GM12874 (cell line): ENCODE measurements at regions not wholly inside any gene's neighbourhood (a gene's known extent, or its start where the extent isn't known, plus 50 kb on each side); places are given as distances from the start of the nearest gene placed in this dataset.

Source experiments
- TF ChIP-seq, protein P1 (sequence below): IDR thresholded peaks from 2 replicates; pipeline ENCODE4 v1.5.1; 2011; ENCODE audit warnings: low read depth, mild to moderate bottlenecking, control low read depth, low read length, moderate library complexity; ENCODE audit not compliant: insufficient read depth

GRCh38 chr4:3829211-3829955 is 63.2 kb downstream of the ADRA2C start:
- TF ChIP-seq, protein P1, sequence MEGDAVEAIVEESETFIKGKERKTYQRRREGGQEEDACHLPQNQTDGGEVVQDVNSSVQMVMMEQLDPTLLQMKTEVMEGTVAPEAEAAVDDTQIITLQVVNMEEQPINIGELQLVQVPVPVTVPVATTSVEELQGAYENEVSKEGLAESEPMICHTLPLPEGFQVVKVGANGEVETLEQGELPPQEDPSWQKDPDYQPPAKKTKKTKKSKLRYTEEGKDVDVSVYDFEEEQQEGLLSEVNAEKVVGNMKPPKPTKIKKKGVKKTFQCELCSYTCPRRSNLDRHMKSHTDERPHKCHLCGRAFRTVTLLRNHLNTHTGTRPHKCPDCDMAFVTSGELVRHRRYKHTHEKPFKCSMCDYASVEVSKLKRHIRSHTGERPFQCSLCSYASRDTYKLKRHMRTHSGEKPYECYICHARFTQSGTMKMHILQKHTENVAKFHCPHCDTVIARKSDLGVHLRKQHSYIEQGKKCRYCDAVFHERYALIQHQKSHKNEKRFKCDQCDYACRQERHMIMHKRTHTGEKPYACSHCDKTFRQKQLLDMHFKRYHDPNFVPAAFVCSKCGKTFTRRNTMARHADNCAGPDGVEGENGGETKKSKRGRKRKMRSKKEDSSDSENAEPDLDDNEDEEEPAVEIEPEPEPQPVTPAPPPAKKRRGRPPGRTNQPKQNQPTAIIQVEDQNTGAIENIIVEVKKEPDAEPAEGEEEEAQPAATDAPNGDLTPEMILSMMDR: no peak

DNA sequence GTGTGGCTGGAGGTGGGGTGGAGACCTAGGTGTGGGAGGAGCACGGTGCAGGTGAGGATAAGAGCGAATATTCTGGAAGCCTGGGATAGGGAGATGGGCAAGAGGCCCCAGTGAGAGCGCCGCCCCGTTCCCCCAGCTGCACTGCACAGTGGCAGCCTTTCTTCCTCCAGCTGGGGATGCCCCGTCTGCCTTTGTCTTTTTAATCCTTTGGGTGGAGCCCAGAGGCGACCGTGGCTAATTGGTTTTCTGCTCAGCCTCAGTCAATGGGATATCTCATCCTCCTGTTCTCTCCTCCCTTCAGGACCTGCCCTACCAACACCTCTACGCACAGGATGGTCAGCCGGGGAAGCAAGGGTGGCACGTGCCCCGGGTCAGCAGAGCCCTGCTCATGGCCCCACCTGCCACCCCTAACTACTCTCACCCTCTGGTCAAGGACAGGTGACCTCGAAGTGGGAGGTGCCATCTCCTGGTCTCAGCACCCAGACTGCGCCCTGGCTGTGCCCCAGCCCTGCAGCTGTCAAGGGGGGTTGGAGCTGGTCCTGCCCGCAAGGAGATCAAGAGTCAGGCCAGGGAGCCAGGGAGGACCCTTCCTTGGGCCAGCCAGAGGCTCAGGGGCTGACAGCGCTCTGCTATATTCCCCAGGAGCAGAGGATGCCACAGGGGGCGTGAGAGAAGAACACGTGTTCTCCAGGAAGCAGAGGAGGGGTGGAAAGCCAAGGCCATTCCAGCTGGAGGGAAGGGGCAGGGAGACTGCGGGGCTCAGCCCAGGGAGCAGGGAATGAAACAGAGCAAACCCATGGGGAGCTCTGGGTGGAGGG is 64.0 kb downstream of the ADRA2C start:
- TF ChIP-seq, protein P1: no peak

- TF ChIP-seq, protein P1: no peak
These were observed 64.8 kb downstream of the ADRA2C start for GRCh38 chr4:3830774-3831528.

- TF ChIP-seq, protein P1: no peak
These were observed 65.5 kb downstream of the ADRA2C start for GRCh38 chr4:3831529-3832150.

GRCh38 chr4:3832536-3833220 is 66.5 kb downstream of the ADRA2C start:
- TF ChIP-seq, protein P1: no peak

- TF ChIP-seq, protein P1: no peak
These were observed 67.3 kb downstream of the ADRA2C start for GRCh38 chr4:3833326-3833989.
